T-helper 9 cell (primary cell): ENCODE measurements at regions not wholly inside any gene's neighbourhood (a gene's known extent, or its start where the extent isn't known, plus 50 kb on each side); places are given as distances from the start of the nearest gene placed in this dataset.

Experiments used
- DNase-seq: peaks from one replicate; pipeline ENCODE4 v3.0.0-alpha.2; 2020

- DNase-seq, result no peak
These were observed 517.8 kb downstream of the AACS start for GRCh38 chr12:125583071-125583470.

- DNase-seq, result no peak
These were observed 521.2 kb downstream of the AACS start for GRCh38 chr12:125586441-125586840.

DNA sequence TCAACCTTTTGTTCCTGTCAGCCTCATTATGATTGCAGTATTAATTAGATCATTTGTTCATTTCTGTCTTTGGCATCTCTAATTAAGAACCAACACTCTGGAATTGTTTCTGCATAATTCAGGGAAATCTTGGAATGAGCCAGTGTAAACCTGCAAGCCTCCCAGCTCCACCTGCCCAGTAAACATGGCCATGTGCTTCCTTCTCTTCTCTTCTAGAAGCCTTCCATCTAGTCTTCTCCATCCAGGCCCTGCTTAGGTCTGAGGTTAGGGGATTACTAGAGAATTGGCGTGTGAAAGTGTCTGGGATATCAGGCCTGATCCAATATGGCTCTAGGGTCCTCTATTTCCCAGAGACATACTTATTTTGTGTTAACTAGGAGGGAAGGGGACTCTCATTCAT lies 528.0 kb downstream of the AACS start:
- DNase-seq, result no peak

DNA sequence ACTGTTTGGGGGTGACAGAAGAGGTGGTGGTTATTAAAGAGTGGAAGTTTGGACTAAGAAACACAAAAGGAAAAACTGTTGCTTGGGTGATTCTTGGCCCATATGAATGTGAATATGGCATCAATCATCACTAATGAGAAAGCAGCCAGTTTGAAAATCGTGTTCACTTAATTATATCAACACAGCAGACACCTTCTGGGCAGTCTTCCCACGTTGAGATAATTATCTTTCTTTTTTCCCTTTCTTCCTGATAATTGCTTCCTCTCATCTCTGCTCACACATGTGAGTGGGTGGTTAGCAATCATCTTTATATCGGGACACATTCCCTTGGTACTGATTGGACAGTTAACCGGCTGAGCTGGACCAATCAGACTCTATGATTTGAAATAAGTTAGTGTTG lies 539.7 kb downstream of the AACS start:
- no peak for DNase-seq

GRCh38 chr12:125606312-125606711 lies 541.1 kb downstream of the AACS start:
- no peak for DNase-seq

GRCh38 chr12:125610292-125610691 lies 545.1 kb downstream of the AACS start:
- DNase-seq, result no peak

GRCh38 chr12:125610971-125611370 lies 545.7 kb downstream of the AACS start:
- DNase-seq, result no peak

GRCh38 chr12:125614058-125614457 lies 548.8 kb downstream of the AACS start:
- DNase-seq, result no peak

- no peak for DNase-seq
These were observed 554.5 kb downstream of the AACS start for GRCh38 chr12:125619723-125620122.

DNA sequence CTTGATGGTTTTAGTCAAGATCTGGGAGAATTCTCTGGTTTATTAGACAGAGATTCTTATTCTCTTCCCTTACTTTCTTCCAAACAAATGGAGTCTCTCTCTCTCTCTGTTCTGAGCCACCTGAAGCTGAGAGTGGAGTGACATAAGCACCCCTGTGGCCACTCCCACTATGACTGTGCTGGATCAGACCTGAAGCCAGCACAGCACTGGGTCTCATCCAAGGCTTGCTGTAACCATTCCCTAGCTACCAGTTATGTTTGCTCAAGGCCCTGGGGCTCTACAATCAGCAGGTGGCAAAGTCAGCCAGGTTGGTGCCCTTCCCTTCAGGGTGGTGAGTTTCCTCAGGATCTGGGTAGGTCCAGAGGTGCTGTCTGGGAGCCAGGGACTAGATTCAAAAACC lies 568.5 kb downstream of the AACS start:
- no peak for DNase-seq

- no peak for DNase-seq
These were observed 569.6 kb downstream of the AACS start for GRCh38 chr12:125634813-125635212.

GRCh38 chr12:125639826-125640225 lies 574.6 kb downstream of the AACS start:
- DNase-seq, result no peak

DNA sequence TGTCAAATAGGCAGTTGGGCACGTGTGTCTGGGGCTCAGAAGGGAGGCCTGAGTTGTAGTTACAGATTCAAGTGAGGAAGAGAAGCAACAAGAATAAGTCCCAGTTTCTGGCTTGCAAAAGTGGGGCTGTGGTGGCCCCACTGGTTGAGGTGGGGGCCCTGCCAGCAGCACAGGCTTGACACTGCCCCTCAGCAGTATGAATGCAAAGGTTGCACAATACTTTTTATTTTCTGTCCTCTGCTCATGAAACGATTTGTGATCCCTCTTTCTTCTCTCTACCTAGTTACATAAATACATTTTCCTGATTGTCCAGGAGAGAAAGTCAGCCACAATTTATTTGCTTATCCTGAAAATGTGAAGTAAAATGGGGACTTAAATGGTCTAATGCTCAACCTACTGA lies 577.8 kb downstream of the AACS start:
- no peak for DNase-seq

DNA sequence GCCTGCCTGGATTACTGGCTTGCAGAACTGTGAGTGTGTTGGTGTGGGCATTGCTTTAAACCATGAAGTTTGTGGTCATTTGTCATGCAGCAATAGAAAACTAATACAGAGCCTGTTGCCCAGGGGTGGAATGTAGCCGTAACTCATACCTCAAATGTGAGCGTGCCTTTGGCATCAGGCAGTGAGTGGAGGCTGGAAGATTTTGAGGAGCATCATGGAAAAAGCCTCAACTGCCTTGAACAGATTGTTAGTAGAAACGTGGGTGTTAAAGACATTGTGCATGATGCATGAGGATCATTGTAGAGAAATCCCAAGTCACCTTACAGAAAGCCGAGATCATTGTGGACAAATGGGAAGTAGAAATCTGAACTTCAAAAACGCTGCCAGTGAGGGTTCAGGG lies 580.5 kb downstream of the AACS start:
- DNase-seq, result no peak

DNA sequence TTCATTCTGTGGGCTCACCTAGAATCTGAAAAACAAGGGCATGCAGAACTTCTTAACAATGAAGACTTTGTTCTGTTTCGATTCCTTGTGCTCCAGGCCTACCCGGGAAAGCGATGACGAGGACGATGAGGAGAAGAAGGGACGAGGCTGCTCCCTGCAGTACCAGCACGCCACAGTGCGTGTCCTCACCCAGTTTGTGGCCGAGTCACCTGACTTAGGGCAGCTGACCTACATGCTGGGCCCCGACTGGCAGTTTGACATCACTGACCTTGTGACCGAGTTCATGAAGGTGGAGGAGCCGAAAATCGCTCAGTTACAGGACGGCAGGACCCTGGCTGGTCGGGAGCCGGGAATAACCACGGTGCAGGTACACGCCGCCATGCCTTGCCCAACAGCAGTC lies 585.4 kb downstream of the AACS start:
- no peak for DNase-seq

- no peak for DNase-seq
These were observed 586.4 kb downstream of the AACS start for GRCh38 chr12:125651625-125652024.

- no peak for DNase-seq
These were observed 587.4 kb downstream of the AACS start for GRCh38 chr12:125652681-125653080.

GRCh38 chr12:125657681-125658080 lies 592.4 kb downstream of the AACS start:
- DNase-seq, result no peak

- DNase-seq, result no peak
These were observed 609.5 kb downstream of the AACS start for GRCh38 chr12:125674554-125675338.

- DNase-seq, result no peak
These were observed 611.1 kb downstream of the AACS start for GRCh38 chr12:125676366-125676765.

DNA sequence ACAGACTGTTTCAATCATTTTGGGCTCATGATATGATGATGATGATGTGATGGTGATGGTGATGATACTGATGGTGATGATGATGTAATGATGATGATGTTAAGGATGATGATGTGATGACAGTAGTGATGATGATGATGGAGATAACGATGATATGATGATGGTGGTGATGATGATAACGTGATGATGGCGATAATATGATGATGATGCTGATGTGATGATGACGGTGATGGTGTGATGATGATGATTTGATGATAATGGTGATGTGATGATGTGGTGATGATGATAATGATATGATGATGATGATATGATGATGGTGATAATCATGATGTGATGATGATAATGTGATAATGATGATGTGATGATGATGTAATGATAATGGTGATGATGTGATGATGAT lies 612.6 kb downstream of the AACS start:
- no peak for DNase-seq

GRCh38 chr12:125678589-125678993 lies 613.4 kb downstream of the AACS start:
- no peak for DNase-seq

- DNase-seq, result no peak
These were observed 618.6 kb downstream of the AACS start for GRCh38 chr12:125683748-125684381.

DNA sequence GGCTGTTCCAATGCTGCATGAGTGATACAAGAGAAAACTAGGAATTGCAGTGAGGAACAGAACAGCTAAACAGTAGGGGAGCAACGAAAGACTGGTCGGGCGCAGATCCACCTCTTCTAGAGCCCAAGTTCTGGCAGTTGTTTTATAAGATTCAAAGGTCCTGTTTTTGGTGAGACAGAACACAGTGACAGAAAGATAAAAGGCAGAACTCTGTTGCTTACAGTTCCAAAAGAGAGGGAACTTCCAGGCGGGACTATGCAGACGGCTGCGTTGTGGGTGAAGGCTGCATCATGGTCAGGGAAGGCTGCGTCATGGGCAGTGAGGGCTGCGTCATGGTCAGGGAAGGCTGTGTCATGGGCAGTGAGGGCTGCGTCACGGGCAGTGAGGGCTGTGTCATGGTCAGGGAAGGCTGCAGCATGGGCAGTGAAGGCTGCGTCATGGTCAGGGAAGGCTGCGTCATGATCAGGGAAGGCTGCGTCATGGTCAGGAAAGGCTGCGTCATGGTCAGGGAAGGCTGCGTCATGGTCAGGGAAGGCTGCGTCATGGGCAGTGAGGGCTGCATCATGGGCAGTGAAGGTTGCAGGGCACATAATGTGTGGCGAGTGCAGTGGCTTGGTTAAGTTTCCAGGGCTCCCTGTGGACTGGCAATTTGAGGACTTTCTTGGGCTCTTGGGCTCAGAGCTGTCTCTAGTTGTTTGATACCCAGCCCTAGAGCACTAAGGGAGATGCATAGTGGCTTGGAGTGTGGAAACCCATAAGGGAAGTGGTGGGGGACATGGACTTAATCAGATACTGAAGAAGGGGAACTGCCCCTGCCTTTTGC lies 619.9 kb downstream of the AACS start:
- DNase-seq, result no peak
